ENCODE measurements at regions not wholly inside any gene's neighbourhood (a gene's known extent, or its start where the extent isn't known, plus 50 kb on each side); places are given as distances from the start of the nearest gene placed in this dataset.

DNA sequence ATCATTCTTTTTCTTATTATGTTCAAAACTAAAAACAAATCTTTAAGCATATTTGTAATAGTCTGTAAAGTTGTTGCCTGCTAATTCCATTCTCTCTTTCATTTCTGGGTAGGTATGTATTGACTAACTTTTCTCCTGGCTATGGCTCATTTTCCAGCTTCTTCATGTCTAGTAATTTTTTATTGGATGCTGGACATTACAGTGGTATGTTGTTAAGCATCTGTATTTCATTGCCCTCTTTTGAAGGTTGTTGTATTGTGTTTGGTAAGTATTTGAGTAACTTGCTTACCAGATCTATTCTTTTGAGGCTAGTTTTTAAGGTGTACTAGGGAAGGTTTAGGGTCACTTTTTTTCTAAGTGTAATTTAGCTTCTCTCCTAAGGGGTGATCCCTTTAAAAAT, 230.9 kb downstream of the TTLL2 start:
- ATAC-seq (ENCODE audit: insufficient number of reproducible peaks, low FRiP score, low read depth) (no peak), DNase-seq (ENCODE audit: low spot score) (no peak)
- TF ChIP-seq, protein P1, sequence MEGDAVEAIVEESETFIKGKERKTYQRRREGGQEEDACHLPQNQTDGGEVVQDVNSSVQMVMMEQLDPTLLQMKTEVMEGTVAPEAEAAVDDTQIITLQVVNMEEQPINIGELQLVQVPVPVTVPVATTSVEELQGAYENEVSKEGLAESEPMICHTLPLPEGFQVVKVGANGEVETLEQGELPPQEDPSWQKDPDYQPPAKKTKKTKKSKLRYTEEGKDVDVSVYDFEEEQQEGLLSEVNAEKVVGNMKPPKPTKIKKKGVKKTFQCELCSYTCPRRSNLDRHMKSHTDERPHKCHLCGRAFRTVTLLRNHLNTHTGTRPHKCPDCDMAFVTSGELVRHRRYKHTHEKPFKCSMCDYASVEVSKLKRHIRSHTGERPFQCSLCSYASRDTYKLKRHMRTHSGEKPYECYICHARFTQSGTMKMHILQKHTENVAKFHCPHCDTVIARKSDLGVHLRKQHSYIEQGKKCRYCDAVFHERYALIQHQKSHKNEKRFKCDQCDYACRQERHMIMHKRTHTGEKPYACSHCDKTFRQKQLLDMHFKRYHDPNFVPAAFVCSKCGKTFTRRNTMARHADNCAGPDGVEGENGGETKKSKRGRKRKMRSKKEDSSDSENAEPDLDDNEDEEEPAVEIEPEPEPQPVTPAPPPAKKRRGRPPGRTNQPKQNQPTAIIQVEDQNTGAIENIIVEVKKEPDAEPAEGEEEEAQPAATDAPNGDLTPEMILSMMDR (IDR thresholded peaks at IDR 0.05), result no peak
- no peaks in the 10 kb centered on the region for H3K9me3 ChIP-seq
- H3K4me3 ChIP-seq, result no peak overlapping the region
- H3K27me3 ChIP-seq (replicated peaks; ENCODE audit: insufficient read depth), result no peaks in the 10 kb centered on the region
- no peaks in the 10 kb centered on the region for H3K36me3 ChIP-seq
- no peak overlapping the region for H3K27ac ChIP-seq
- H3K4me1 ChIP-seq (ENCODE audit: control insufficient read depth in 1 of 2, low read depth in 2 of 2), result peaks cover 10 to 24% of the 10 kb centered on the region in 2 donors

DNA sequence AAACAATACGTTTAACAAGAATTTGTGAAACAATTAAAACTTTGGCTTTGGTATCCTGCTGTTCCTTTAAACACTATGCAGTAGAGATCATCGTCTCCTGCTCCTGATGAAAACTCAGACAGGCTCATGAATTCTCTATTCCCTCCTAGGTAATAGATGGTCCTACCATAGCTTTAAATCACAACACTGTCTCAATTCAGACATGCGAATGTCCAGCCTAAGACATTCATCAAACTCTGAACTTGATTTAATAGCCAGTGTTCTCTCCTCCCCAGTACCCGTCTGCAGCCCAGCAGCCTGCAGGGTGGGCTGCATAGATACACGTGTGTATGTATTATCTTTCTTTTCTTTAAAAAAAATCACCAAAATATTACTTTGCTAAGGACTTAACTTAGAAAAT, 232.8 kb downstream of the TTLL2 start:
- Histone ChIP-seq H3K4me3 (no peak overlapping the region), H3K27me3 (replicated peaks; ENCODE audit: insufficient read depth) (no peaks in the 10 kb centered on the region), H3K9me3 (no peaks in the 10 kb centered on the region), H3K36me3 (no peaks in the 10 kb centered on the region), H3K4me1 (ENCODE audit: control insufficient read depth in 1 of 2, low read depth in 2 of 2) (peaks cover 0 to 11% of the 10 kb centered on the region in 2 donors), H3K27ac (no peak overlapping the region)
- TF ChIP-seq, protein P1 (IDR thresholded peaks at IDR 0.05), result no peak
- DNase-seq (ENCODE audit: low spot score) (no peak), ATAC-seq (ENCODE audit: insufficient number of reproducible peaks, low FRiP score, low read depth) (no peak)

DNA sequence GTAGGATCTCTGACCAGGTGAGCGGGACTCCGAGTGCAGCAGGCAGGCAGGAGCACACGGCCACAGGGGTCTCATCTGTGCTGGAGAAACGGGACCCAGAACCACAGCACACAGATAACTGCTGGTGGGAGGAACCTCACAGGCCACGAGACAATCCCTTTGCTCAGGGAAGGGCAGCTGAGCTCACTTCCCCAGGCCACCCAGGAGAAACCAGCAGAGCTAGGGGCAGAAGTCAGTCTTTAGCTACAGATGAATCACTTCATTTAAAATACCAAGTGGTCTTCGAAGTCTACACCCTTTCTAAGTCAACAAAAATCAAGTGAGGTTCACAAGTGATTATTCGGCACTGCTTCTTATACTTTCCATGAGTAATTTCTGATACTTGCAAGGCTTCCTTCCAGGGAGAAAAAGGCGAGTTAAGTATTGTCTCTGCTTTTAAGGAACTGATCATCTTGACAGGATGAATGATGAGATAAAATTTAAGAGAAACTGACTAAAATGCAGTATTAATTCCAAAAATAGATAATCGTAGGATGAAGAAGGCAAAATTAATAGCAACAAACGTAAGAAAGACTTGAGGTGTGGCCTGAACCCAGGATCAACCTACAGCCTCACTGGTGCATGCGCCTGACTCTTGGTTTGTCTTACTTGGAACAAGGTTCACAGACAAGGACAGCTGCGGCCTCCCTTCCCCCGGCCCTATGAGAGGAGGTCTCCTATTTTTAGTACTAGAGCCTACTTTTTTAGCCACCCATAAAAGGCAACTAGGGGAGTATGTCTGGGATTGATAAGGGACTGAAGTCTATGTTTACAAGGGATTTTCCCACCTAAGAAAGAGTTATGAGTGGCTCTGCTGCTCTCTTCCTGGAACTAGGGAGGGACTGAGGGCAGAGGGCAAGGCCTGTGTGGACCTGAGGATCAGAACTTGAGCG, 233.6 kb downstream of the TTLL2 start:
- no peaks in the 10 kb centered on the region for H3K36me3 ChIP-seq
- H3K9me3 ChIP-seq, result no peaks in the 10 kb centered on the region
- ATAC-seq (ENCODE audit: insufficient number of reproducible peaks, low FRiP score, low read depth) (no peak), DNase-seq (ENCODE audit: low spot score) (no peak)
- H3K4me3 ChIP-seq, result no peak overlapping the region
- H3K27me3 ChIP-seq (replicated peaks; ENCODE audit: insufficient read depth), result no peaks in the 10 kb centered on the region
- H3K27ac ChIP-seq, result no peak overlapping the region
- TF ChIP-seq, protein P1 (IDR thresholded peaks at IDR 0.05), result no peak
- H3K4me1 ChIP-seq (ENCODE audit: control insufficient read depth in 1 of 2, low read depth in 2 of 2), result peaks cover 0 to 11% of the 10 kb centered on the region in 2 donors

DNA sequence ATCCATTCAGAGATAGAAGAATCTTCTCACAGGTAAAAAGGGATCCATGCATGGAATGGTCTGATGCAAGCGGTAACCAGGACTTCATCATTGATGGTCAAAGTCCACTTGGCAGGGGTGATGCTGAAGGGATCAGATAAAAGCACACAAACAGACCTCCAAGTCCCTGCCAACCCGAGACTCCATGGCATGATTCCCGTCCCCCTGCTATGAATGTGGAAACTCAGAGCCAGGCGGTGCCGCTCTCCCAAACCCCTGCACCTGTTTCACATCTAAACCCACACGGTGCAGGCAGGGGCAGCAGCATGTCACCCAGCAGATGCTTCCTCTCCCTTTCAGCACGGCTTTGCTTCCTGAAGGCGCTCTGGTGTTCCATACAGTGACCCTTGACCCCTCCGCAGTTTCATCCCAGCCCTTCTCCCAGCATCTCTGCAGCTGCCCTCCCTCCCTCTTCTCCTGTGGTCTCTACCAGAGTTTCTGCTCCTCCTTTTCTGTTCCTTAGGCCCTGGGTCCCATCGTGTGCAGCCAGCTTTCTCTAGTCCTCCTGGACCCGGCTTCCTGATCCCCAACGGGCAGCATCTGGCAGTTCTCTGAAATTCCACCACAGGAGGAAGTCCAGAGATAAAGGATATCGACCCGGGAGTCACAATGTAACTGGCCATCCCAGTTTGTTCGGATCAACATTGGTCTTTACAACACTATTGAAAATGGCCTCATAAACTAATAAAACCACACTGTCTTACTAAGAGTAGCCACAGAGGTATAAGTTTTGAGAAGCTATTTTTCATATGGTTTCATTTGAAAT, 235.0 kb downstream of the TTLL2 start:
- DNase-seq (ENCODE audit: low spot score), result no peak
- no peaks in the 10 kb centered on the region for H3K9me3 ChIP-seq
- TF ChIP-seq, protein P1 (IDR thresholded peaks at IDR 0.05), result no peak
- H3K4me1 ChIP-seq (ENCODE audit: control insufficient read depth in 1 of 2, low read depth in 2 of 2), result peaks cover 0 to 11% of the 10 kb centered on the region in 2 donors
- ATAC-seq (ENCODE audit: insufficient number of reproducible peaks, low FRiP score, low read depth), result no peak
- H3K27ac ChIP-seq, result no peak overlapping the region
- H3K36me3 ChIP-seq, result no peaks in the 10 kb centered on the region
- H3K27me3 ChIP-seq (replicated peaks; ENCODE audit: insufficient read depth), result no peaks in the 10 kb centered on the region
- no peak overlapping the region for H3K4me3 ChIP-seq
